ENCODE measurements at regions not wholly inside any gene's neighbourhood (a gene's known extent, or its start where the extent isn't known, plus 50 kb on each side); places are given as distances from the start of the nearest gene placed in this dataset.
A peak's percentile ranks its signal among the peaks of the same experiment; 100 is the strongest.

GRCh38 chr3:124588794-124589193, 141.5 kb upstream of the UMPS start:
- Mint-ChIP-seq H3K9me3 (no peaks in the 10 kb centered on the region), H3K4me1 (peaks cover 21 to 31% of the 10 kb centered on the region in 2 donors), H3K27ac (no peak overlapping the region), H3K36me3 (no peaks in the 10 kb centered on the region), H3K27me3 (peaks cover 58 to 73% of the 10 kb centered on the region in 2 donors), H3K4me3 (no peak overlapping the region)
- no peak for DNase-seq
- ATAC-seq (replicated peaks): no peak

GRCh38 chr3:124591699-124592098, 138.6 kb upstream of the UMPS start:
- Mint-ChIP-seq H3K27ac (peak overlapping the region; percentile 20), H3K4me3 (no peak overlapping the region), H3K4me1 (peaks cover 7 to 12% of the 10 kb centered on the region in 2 donors), H3K27me3 (peaks cover 38 to 54% of the 10 kb centered on the region in 2 donors), H3K36me3 (no peaks in the 10 kb centered on the region), H3K9me3 (no peaks in the 10 kb centered on the region)
- DNase-seq (no peak), ATAC-seq (replicated peaks) (no peak)

- DNase-seq: no peak
- peak overlapping the region in 1 of 2 donors; percentile 12 for H3K4me3 Mint-ChIP-seq
- no peak overlapping the region for H3K27ac Mint-ChIP-seq
- peaks cover 34 to 51% of the 10 kb centered on the region in 2 donors for H3K27me3 Mint-ChIP-seq
- H3K9me3 Mint-ChIP-seq: no peaks in the 10 kb centered on the region
- ATAC-seq (replicated peaks): peak; percentile 73 to 74
- peaks cover 7 to 12% of the 10 kb centered on the region in 2 donors for H3K4me1 Mint-ChIP-seq
- H3K36me3 Mint-ChIP-seq: no peaks in the 10 kb centered on the region
These were observed 137.4 kb upstream of the UMPS start for GRCh38 chr3:124592658-124593441.

GRCh38 chr3:124593442-124593829, 136.8 kb upstream of the UMPS start:
- no peak for ATAC-seq (replicated peaks)
- no peak for DNase-seq
- Mint-ChIP-seq H3K4me3 (no peak overlapping the region), H3K27ac (no peak overlapping the region), H3K4me1 (peaks cover 7 to 12% of the 10 kb centered on the region in 2 donors), H3K9me3 (no peaks in the 10 kb centered on the region), H3K27me3 (peaks cover 30 to 45% of the 10 kb centered on the region in 2 donors), H3K36me3 (no peaks in the 10 kb centered on the region)

GRCh38 chr3:124594581-124594980, 135.7 kb upstream of the UMPS start:
- H3K27me3 Mint-ChIP-seq: peaks cover 24 to 37% of the 10 kb centered on the region in 2 donors
- ATAC-seq (replicated peaks) (no peak), DNase-seq (no peak)
- no peaks in the 10 kb centered on the region for H3K9me3 Mint-ChIP-seq
- H3K4me3 Mint-ChIP-seq: no peak overlapping the region
- H3K4me1 Mint-ChIP-seq: peaks cover 7 to 12% of the 10 kb centered on the region in 2 donors
- no peak overlapping the region for H3K27ac Mint-ChIP-seq
- H3K36me3 Mint-ChIP-seq: no peaks in the 10 kb centered on the region

DNA sequence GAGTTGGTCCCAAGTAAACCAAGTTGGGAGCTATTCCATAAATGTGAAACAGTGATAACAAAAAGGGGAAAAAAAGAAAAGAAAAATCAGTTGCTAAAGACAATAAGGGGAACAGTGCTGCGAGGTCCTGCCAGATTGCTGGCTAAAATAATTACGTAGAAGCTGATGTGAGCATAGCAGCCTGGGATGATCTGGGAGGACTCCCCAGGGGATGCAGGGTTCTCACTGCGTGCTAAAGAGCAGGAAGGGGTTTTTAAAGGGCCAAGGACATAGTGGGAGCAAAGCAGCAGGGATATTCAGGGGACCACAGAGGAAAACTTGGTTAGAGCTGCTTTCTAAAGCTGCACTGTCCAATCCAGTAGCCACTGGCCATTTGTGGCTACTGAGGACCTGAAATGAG, 133.0 kb upstream of the UMPS start:
- Mint-ChIP-seq H3K36me3 (no peaks in the 10 kb centered on the region), H3K27ac (no peak overlapping the region), H3K4me1 (peaks cover 10 to 12% of the 10 kb centered on the region in 2 donors), H3K9me3 (no peaks in the 10 kb centered on the region), H3K27me3 (peaks cover 26 to 32% of the 10 kb centered on the region in 2 donors), H3K4me3 (no peak overlapping the region)
- ATAC-seq (replicated peaks) (no peak), DNase-seq (no peak)

DNA sequence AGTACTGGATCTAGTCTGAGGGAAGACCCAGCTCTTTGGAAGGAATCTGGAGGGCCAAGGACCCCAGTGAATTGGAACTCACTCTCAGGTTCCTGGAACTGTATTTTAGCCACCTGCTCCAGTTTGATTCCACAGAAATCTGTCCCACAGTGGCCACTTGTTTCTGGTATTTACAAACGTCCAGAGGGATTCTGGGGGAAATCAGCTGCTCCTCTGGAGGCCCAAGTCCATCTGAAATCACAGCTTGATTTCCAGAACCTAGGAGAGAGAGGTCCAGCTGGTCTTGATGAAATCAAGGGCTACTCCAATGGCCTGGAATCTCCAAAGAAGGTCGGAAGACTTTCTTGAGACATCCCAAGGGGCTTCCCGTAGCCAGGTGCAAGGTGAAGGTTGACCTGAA, 132.3 kb upstream of the UMPS start:
- H3K4me1 Mint-ChIP-seq: peaks cover 5 to 6% of the 10 kb centered on the region in 2 donors
- no peak overlapping the region for H3K4me3 Mint-ChIP-seq
- no peaks in the 10 kb centered on the region for H3K9me3 Mint-ChIP-seq
- H3K27ac Mint-ChIP-seq: no peak overlapping the region
- DNase-seq: no peak
- ATAC-seq (replicated peaks): no peak
- H3K27me3 Mint-ChIP-seq: peaks cover 25 to 30% of the 10 kb centered on the region in 2 donors
- no peaks in the 10 kb centered on the region for H3K36me3 Mint-ChIP-seq

DNA sequence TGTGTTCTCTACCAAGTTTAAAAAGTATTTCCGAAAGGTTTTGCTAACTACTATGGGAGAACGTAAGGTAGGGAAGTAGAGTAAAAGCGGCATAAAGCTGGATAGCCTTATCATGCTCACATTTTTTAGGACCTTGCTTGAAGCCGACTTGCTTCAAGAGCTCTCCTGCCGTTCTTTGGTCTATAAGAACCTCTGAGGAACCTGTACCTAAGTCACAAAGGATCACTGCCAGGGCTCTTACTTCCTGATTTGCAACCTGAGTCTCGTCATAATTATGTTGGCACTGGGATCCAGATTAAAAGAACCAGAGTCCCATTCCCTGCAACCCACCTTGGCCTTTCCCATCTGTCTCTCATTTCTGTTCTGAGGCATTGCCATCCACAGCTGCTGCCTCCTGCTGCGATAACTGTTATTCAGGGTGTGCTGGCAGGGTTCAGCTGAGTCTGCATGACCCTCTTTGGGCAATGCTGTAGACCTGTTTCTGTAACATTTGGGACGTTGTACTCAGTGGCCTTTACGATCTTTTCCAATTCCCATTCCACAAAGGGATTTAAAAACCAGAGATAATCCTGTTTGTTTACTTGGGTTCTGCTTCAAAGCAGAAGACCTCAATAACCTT, 131.0 kb upstream of the UMPS start:
- H3K27ac Mint-ChIP-seq: no peak overlapping the region
- no peaks in the 10 kb centered on the region for H3K9me3 Mint-ChIP-seq
- peaks cover 20 to 24% of the 10 kb centered on the region in 2 donors for H3K27me3 Mint-ChIP-seq
- H3K4me3 Mint-ChIP-seq: no peak overlapping the region
- no peaks in the 10 kb centered on the region for H3K36me3 Mint-ChIP-seq
- DNase-seq (no peak), ATAC-seq (replicated peaks) (no peak)
- peaks cover 0 to 3% of the 10 kb centered on the region in 2 donors for H3K4me1 Mint-ChIP-seq

- no peaks in the 10 kb centered on the region for H3K36me3 Mint-ChIP-seq
- peaks cover 0 to 3% of the 10 kb centered on the region in 2 donors for H3K4me1 Mint-ChIP-seq
- no peaks in the 10 kb centered on the region for H3K9me3 Mint-ChIP-seq
- DNase-seq (no peak), ATAC-seq (replicated peaks) (no peak)
- no peak overlapping the region for H3K4me3 Mint-ChIP-seq
- peaks cover 20 to 24% of the 10 kb centered on the region in 2 donors for H3K27me3 Mint-ChIP-seq
- H3K27ac Mint-ChIP-seq: no peak overlapping the region
These were observed 130.2 kb upstream of the UMPS start for GRCh38 chr3:124599779-124600693.

GRCh38 chr3:124600765-124601164, 129.5 kb upstream of the UMPS start:
- H3K36me3 Mint-ChIP-seq: no peaks in the 10 kb centered on the region
- DNase-seq (no peak), ATAC-seq (replicated peaks) (no peak)
- H3K27ac Mint-ChIP-seq: no peak overlapping the region
- peaks cover 20 to 24% of the 10 kb centered on the region in 2 donors for H3K27me3 Mint-ChIP-seq
- no peaks in the 10 kb centered on the region for H3K9me3 Mint-ChIP-seq
- H3K4me3 Mint-ChIP-seq: no peak overlapping the region
- H3K4me1 Mint-ChIP-seq: peaks cover 0 to 3% of the 10 kb centered on the region in 2 donors

DNA sequence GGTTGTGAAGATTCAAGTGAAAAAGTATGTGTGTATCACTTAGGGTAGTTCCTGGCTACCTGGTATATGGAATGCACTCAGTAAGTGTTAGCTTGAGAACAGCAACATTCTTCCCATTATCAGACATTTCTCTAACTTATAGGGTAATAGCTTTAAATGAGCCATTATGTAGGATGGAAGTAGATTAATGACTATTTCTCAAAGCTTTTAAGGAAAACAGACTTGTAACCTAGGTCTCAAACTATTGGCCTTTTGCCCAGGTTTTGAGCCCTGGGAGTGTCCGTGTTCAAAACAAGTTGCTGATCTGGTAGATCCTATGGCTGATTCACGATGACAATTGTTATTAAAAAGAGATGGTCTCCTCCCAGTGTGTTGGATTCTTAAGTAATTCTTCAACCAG, 129.1 kb upstream of the UMPS start:
- DNase-seq (no peak), ATAC-seq (replicated peaks) (no peak)
- Mint-ChIP-seq H3K27ac (no peak overlapping the region), H3K4me3 (no peak overlapping the region), H3K4me1 (peaks cover 0 to 3% of the 10 kb centered on the region in 2 donors), H3K9me3 (no peaks in the 10 kb centered on the region), H3K27me3 (peaks cover 20 to 24% of the 10 kb centered on the region in 2 donors), H3K36me3 (no peaks in the 10 kb centered on the region)

DNA sequence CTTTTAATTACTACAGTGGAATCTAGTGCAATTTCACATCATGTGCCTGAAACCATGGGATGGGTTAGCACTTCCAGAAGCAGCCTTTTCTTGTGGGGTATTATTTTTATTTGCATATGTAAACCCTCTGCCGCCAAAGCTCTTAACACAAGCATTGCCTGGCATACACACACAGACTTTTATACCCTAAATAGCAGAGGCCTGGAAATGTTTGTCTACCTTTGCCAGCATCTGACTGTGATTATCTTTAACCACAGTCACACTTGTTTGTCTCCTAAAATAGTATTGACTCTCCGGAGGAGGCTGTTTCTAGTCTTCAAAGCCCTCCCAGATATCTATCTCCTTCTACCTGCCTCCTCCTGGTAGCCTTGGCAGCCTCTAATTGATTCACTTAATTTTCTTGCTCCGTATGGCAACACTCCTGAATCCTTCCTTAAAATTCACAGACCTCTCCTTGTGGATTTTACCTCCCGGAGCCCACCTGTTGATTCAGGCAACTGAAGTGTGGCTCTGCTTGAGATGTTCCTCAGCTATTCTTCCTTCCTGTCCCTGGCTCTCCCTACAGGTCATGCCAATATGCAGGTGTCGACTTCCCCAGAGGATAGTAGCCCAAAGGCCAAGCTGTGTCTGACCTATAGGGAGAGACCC, 127.1 kb upstream of the UMPS start:
- Mint-ChIP-seq H3K27ac (no peak overlapping the region), H3K9me3 (no peaks in the 10 kb centered on the region)

DNA sequence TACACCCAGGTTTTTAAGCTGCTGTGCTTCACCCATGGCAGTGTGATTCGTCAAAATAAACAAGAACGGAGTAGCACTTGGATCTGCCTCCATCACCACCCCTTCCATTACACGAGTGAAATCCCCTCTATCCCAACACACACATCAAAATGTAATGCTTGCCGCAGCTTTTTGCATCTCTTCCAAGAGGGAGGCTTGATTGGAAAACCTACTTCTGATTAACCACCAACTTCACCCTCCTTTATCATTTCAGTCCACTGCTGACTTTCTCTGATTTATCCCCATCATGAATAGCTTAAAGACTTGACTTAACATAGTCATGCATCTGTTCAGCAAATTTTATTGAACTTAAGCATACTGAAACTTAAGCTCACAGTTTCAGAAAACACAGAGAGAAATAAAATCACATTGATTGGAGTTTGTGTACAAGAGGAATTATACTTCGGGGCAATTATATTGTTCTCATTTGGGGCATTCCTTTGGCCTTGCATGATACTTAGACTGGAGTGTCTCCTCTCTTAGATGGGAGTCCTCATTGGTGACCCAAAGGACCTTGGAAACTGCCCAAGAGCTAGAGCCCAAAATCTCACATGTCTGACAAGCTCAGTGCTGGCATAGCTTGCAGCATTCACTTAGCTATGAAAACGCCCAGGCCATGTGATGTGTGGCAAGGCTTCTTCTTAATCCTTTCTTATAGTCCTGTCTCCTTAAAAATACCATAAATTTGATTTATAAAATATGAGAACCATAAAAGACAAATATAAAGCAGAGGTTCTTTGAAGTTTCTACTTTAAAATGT, 124.3 kb upstream of the UMPS start:
- ATAC-seq (replicated peaks) (no peak), DNase-seq (no peak)
- H3K9me3 Mint-ChIP-seq: no peaks in the 10 kb centered on the region
- H3K36me3 Mint-ChIP-seq: no peaks in the 10 kb centered on the region
- no peak overlapping the region for H3K4me3 Mint-ChIP-seq
- H3K4me1 Mint-ChIP-seq: peaks cover 0 to 9% of the 10 kb centered on the region in 2 donors
- peaks cover 12 to 15% of the 10 kb centered on the region in 2 donors for H3K27me3 Mint-ChIP-seq
- H3K27ac Mint-ChIP-seq: no peak overlapping the region

More for the DNA sequence above, 127.1 kb upstream of the UMPS start:
- Mint-ChIP-seq H3K27me3 (peaks cover 15 to 16% of the 10 kb centered on the region in 2 donors), H3K4me3 (no peak overlapping the region), H3K4me1 (peaks cover 0 to 3% of the 10 kb centered on the region in 2 donors), H3K36me3 (no peaks in the 10 kb centered on the region)
- DNase-seq (no peak), ATAC-seq (replicated peaks) (no peak)
